ENCODE measurements at regions not wholly inside any gene's neighbourhood (a gene's known extent, or its start where the extent isn't known, plus 50 kb on each side); places are given as distances from the start of the nearest gene placed in this dataset.

DNA sequence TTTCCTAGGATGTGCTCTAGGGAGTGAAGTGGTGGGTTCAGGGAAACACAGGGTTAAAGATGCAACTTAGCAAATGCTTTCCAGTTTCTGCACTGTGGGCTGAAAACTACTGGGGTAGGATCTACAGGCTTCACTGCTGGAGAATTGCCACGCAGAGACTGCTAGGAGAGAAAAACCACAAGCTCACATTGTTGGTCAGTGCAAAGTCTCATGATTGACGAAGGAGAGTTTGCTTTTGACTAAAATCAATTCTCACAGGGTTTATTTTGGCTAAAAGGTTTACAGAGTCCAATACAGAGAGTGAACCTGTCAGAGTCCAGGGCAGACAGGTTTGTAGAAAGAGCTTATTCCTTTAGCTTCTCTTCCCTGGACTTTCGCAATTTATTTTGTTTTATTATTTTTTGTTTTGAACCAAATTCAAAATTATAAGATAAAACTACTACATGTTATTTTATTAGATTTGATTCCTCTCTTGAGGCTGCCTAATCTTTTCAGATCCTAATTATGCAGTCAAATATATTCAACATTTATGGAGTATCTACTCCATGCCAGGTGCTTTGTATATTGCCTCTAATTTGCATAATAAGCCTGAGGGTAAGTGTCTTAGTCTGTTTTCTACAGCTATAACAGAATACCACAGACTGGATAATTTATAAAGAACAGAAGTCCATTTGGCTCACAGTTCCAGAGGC is 64.7 kb downstream of the MTNR1B start:
- TF ChIP-seq, protein P1, sequence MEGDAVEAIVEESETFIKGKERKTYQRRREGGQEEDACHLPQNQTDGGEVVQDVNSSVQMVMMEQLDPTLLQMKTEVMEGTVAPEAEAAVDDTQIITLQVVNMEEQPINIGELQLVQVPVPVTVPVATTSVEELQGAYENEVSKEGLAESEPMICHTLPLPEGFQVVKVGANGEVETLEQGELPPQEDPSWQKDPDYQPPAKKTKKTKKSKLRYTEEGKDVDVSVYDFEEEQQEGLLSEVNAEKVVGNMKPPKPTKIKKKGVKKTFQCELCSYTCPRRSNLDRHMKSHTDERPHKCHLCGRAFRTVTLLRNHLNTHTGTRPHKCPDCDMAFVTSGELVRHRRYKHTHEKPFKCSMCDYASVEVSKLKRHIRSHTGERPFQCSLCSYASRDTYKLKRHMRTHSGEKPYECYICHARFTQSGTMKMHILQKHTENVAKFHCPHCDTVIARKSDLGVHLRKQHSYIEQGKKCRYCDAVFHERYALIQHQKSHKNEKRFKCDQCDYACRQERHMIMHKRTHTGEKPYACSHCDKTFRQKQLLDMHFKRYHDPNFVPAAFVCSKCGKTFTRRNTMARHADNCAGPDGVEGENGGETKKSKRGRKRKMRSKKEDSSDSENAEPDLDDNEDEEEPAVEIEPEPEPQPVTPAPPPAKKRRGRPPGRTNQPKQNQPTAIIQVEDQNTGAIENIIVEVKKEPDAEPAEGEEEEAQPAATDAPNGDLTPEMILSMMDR (IDR thresholded peaks at IDR 0.05), result no peak
- no peak for TF ChIP-seq POLR2A (IDR thresholded peaks at IDR 0.05)
